H1 (cell line): ENCODE measurements at regions not wholly inside any gene's neighbourhood (a gene's known extent, or its start where the extent isn't known, plus 50 kb on each side); places are given as distances from the start of the nearest gene placed in this dataset.

ENCODE experiments used
- CTCF ChIA-PET: fragments of 300-600 bp; sonication (Branson Sonifier 250); formaldehyde crosslinking; loops from one replicate; lab custom pipeline; 2021; ENCODE audit not compliant: partially characterized antibody; lab: Charles Lee
- POLR2A ChIA-PET: fragments of 300-600 bp; sonication (Branson Sonifier 250); formaldehyde crosslinking; loops from one replicate; lab custom pipeline; 2021; ENCODE audit warnings: inconsistent platforms; ENCODE audit not compliant: partially characterized antibody; lab: Charles Lee
- DNase-seq, 2 experiments: peaks; one replicate each; pipeline versions ENCODE4 v3.0.0 to v3.0.0-alpha.2; 2010 to 2022; ENCODE audit warnings: low spot score in 2 of 2, low read depth in 1 of 2, mixed read lengths in 1 of 2
- FAIRE-seq: peaks from 2 replicates; lab custom pipeline; 2011; peaks lifted over from hg19 to GRCh38; lab: Jason Lieb, UNC
- H2AFZ ChIP-seq: 2 replicates; pipeline ENCODE4 v1.8.1; 2012; ENCODE audit warnings: low read length, inconsistent platforms
- H2AK5ac ChIP-seq: 2 replicates; pipeline ENCODE4 v1.6.1; 2013; ENCODE audit warnings: low read depth, low read length
- H2BK120ac ChIP-seq: replicated peaks from 2 replicates; pipeline ENCODE3; 2013; ENCODE audit warnings: low read depth, low read length, inconsistent platforms
- H2BK12ac ChIP-seq: 2 replicates; pipeline ENCODE4 v1.6.1; 2013; ENCODE audit warnings: low read depth, low read length
- H2BK15ac ChIP-seq: 2 replicates; pipeline ENCODE4 v1.6.1; 2013; ENCODE audit warnings: low read length
- H2BK20ac ChIP-seq: 2 replicates; pipeline ENCODE4 v1.6.1; 2013; ENCODE audit warnings: low read length
- H2BK5ac ChIP-seq: 2 replicates; pipeline ENCODE4 v1.6.1; 2013; ENCODE audit warnings: low read depth, low read length
- H3K14ac ChIP-seq: 2 replicates; pipeline ENCODE4 v1.6.1; 2013; ENCODE audit warnings: inconsistent platforms; ENCODE audit not compliant: insufficient read length
- H3K18ac ChIP-seq: 2 replicates; pipeline ENCODE4 v1.6.1; 2013; ENCODE audit warnings: low read length; ENCODE audit errors: extremely low read depth
- H3K23ac ChIP-seq: 2 replicates; pipeline ENCODE4 v1.6.1; 2013; ENCODE audit warnings: inconsistent platforms; ENCODE audit not compliant: insufficient read length
- H3K23me2 ChIP-seq: 2 replicates; pipeline ENCODE4 v1.6.1; 2013; ENCODE audit warnings: low read depth, low read length
- H3K27ac ChIP-seq: 2 replicates; pipeline ENCODE4 v1.6.1; 2011; ENCODE audit warnings: low read depth, low read length, inconsistent platforms
- H3K27me3 ChIP-seq, 4 experiments: replicated peaks in 1 of 4; 1 replicate in 1 of 4; 2 replicates in 3 of 4; pipeline versions ENCODE4 v1.6.1 to v1.8.1; 2011 to 2013; ENCODE audit warnings: low read length in 3 of 4, mild to moderate bottlenecking in 3 of 4, inconsistent platforms in 2 of 4, mixed read lengths in 2 of 4, moderate library complexity in 1 of 4; ENCODE audit not compliant: control insufficient read depth in 3 of 4, insufficient read depth in 3 of 4; ENCODE audit errors: extremely low read depth in 1 of 4
- H3K36me3 ChIP-seq, 4 experiments: 2 replicates each; pipeline versions ENCODE4 v1.6.1 to v1.8.1; 2011 to 2013; ENCODE audit warnings: mild to moderate bottlenecking in 4 of 4, low read length in 3 of 4, moderate library complexity in 2 of 4, control low read depth in 1 of 4, inconsistent platforms in 1 of 4; ENCODE audit not compliant: insufficient read depth in 4 of 4, control insufficient read depth in 2 of 4
- H3K4ac ChIP-seq: replicated peaks from 2 replicates; pipeline ENCODE3; 2013; ENCODE audit warnings: low read length, low read depth, mixed read lengths, inconsistent platforms; ENCODE audit not compliant: insufficient read length
- H3K4me1 ChIP-seq, 4 experiments: replicated peaks in 1 of 4; 1 replicate in 1 of 4; 2 replicates in 3 of 4; pipeline versions ENCODE4 v1.6.1 to v1.8.1; 2011 to 2013; ENCODE audit warnings: low read length in 3 of 4, inconsistent platforms in 2 of 4, mixed read lengths in 1 of 4; ENCODE audit not compliant: insufficient read depth in 4 of 4, control insufficient read depth in 3 of 4
- H3K4me2 ChIP-seq, 2 experiments: 2 replicates each; pipeline versions ENCODE4 v1.6.1 to v1.8.1; 2011 to 2013; ENCODE audit warnings: low read depth in 2 of 2, low read length in 2 of 2, control low read depth in 1 of 2, inconsistent platforms in 1 of 2, mild to moderate bottlenecking in 1 of 2; ENCODE audit not compliant: insufficient read depth in 1 of 2
- H3K4me3 ChIP-seq, 4 experiments: fragments of 200-600, 300-600 bp in 1 of 4; sonication (generic), shearing (Covaris generic), sonication (Bioruptor Twin) in 1 of 4; 2 replicates each; pipeline versions ENCODE4 v1.5.1 to v1.8.1; 2011 to 2016; ENCODE audit warnings: low read length in 4 of 4, low read depth in 3 of 4, control low read depth in 2 of 4, inconsistent platforms in 2 of 4, mild to moderate bottlenecking in 2 of 4, mixed read lengths in 1 of 4, moderate library complexity in 1 of 4; ENCODE audit not compliant: insufficient read depth in 2 of 4; ENCODE audit errors: extremely low read depth in 1 of 4
- H3K56ac ChIP-seq: replicated peaks from 2 replicates; pipeline ENCODE3; 2013; ENCODE audit warnings: low read depth, mild to moderate bottlenecking, mixed read lengths, low read length, inconsistent platforms; ENCODE audit not compliant: insufficient read length
- H3K79me1 ChIP-seq: 2 replicates; pipeline ENCODE4 v1.6.1; 2013; ENCODE audit warnings: low read depth, low read length, control low read depth
- H3K79me2 ChIP-seq, 2 experiments: 2 replicates each; pipeline versions ENCODE4 v1.6.1 to v1.8.1; 2012 to 2013; ENCODE audit warnings: low read length in 2 of 2, mild to moderate bottlenecking in 2 of 2, inconsistent platforms in 1 of 2; ENCODE audit not compliant: insufficient read depth in 2 of 2, control insufficient read depth in 1 of 2
- H3K9ac ChIP-seq, 4 experiments: replicated peaks in 1 of 4; 1 replicate in 1 of 4; 2 replicates in 3 of 4; pipeline versions ENCODE4 v1.6.1 to v1.8.1; 2011 to 2013; ENCODE audit warnings: low read depth in 3 of 4, low read length in 3 of 4, control low read depth in 2 of 4, mild to moderate bottlenecking in 2 of 4, moderate library complexity in 2 of 4, inconsistent platforms in 1 of 4; ENCODE audit errors: extremely low read depth in 1 of 4
- H3K9me3 ChIP-seq, 2 experiments: 2 replicates each; pipeline versions ENCODE4 v1.6.1 to v1.8.1; 2012 to 2013; ENCODE audit warnings: mild to moderate bottlenecking in 2 of 2, moderate library complexity in 2 of 2, control low read depth in 1 of 2, inconsistent platforms in 1 of 2, low read depth in 1 of 2, low read length in 1 of 2, mixed read lengths in 1 of 2; ENCODE audit not compliant: insufficient read depth in 2 of 2
- H4K20me1 ChIP-seq, 2 experiments: replicated peaks in 1 of 2; 2 replicates each; pipeline versions ENCODE3 to v1.8.1; 2011 to 2013; ENCODE audit warnings: inconsistent platforms in 2 of 2, low read length in 2 of 2, mild to moderate bottlenecking in 1 of 2; ENCODE audit not compliant: insufficient read depth in 2 of 2, control insufficient read depth in 1 of 2
- H4K5ac ChIP-seq: 2 replicates; pipeline ENCODE4 v1.6.1; 2013; ENCODE audit warnings: low read length, low read depth, mixed read lengths, inconsistent platforms; ENCODE audit not compliant: insufficient read length
- H4K8ac ChIP-seq: 2 replicates; pipeline ENCODE4 v1.8.0; 2013; ENCODE audit warnings: mild to moderate bottlenecking, moderate library complexity, low read length, inconsistent platforms; ENCODE audit not compliant: insufficient read depth; ENCODE audit errors: extremely low read depth
- H4K91ac ChIP-seq: replicated peaks from 2 replicates; pipeline ENCODE3; 2013; ENCODE audit warnings: low read length, mixed read lengths, inconsistent platforms; ENCODE audit not compliant: insufficient read length
- CHD2 ChIP-seq: IDR thresholded peaks from 2 replicates; pipeline ENCODE4 v1.6.1; 2012; ENCODE audit warnings: low read length, improper control_type of control experiment
- CTBP2 ChIP-seq: IDR thresholded peaks from 2 replicates; pipeline ENCODE4 v1.7.0; 2011; ENCODE audit warnings: borderline replicate concordance, mild to moderate bottlenecking, moderate library complexity, mixed read lengths, low read length; ENCODE audit not compliant: insufficient read depth, insufficient read length
- EZH2 ChIP-seq: fragments of 200-600 bp; sonication (generic); IDR thresholded peaks from 2 replicates; pipeline ENCODE4 v1.7.1; 2012; ENCODE audit warnings: low read depth, mild to moderate bottlenecking, moderate library complexity, low read length, inconsistent platforms; ENCODE audit not compliant: severe bottlenecking
- GABPA ChIP-seq: IDR thresholded peaks from 2 replicates; pipeline ENCODE4 v1.6.1; 2011; ENCODE audit warnings: mild to moderate bottlenecking, low read length, moderate library complexity, borderline replicate concordance; ENCODE audit not compliant: insufficient read depth
- GTF2F1 ChIP-seq: IDR thresholded peaks from 2 replicates; pipeline ENCODE4 v1.6.1; 2012; ENCODE audit warnings: low read depth, low read length, improper control_type of control experiment, borderline replicate concordance
- HDAC6 ChIP-seq: IDR thresholded peaks from one replicate; pipeline ENCODE4 v1.7.1; 2012; ENCODE audit warnings: low read depth, mild to moderate bottlenecking, inconsistent platforms, low read length, moderate library complexity
- NANOG ChIP-seq: IDR thresholded peaks from 2 replicates; pipeline ENCODE4 v1.6.1; 2011; ENCODE audit warnings: low read length, low read depth, mild to moderate bottlenecking, inconsistent platforms; ENCODE audit not compliant: insufficient read depth, poor library complexity, severe bottlenecking
- RFX5 ChIP-seq: IDR thresholded peaks from 2 replicates; pipeline ENCODE4 v1.6.1; 2011; ENCODE audit warnings: low read depth, low read length, improper control_type of control experiment, borderline replicate concordance
- RXRA ChIP-seq: IDR thresholded peaks from 2 replicates; pipeline ENCODE4 v1.6.1; 2011; ENCODE audit warnings: low read depth, mild to moderate bottlenecking, low read length, moderate library complexity; ENCODE audit not compliant: insufficient read depth
- SAP30 ChIP-seq: fragments of 300-600 bp; sonication (generic); IDR thresholded peaks from 2 replicates; pipeline ENCODE4 v1.7.1; 2012; ENCODE audit warnings: low read length, moderate library complexity, mild to moderate bottlenecking, inconsistent platforms; ENCODE audit not compliant: insufficient read depth, insufficient replicate concordance
- TEAD4 ChIP-seq: IDR thresholded peaks from 2 replicates; pipeline ENCODE4 v1.6.1; 2012; ENCODE audit warnings: low read depth, low read length, inconsistent platforms, mixed read lengths
- ZNF274 ChIP-seq: IDR thresholded peaks from 2 replicates; pipeline ENCODE4 v1.7.0; 2012; ENCODE audit warnings: low read length, borderline replicate concordance; ENCODE audit errors: extremely low read depth
- WGBS, 2 experiments: shearing (Covaris generic) in 1 of 2; methylation state at CpG; one replicate each; pipeline versions ENCODE4 v1.1.6 to v1.1.7; 2013 to 2015; ENCODE audit warnings: low lambda C conversion rate in 2 of 2, mixed read lengths in 2 of 2, inconsistent platforms in 1 of 2, low coverage in 1 of 2, missing lambda C conversion rate in 1 of 2; ENCODE audit not compliant: insufficient replicate concordance in 2 of 2, insufficient coverage in 1 of 2, insufficient read length in 1 of 2; ENCODE audit errors: extremely low coverage in 1 of 2, missing lambda C conversion rate in 1 of 2; 5-methylcytosine and 5-hydroxymethylcytosine counted together
- TF ChIP-seq, protein P1 (sequence below): IDR thresholded peaks from 2 replicates; pipeline ENCODE4 v1.6.1; 2011; ENCODE audit warnings: low read depth, mild to moderate bottlenecking, low read length; ENCODE audit not compliant: insufficient read depth

- Histone ChIP-seq H4K5ac (no peak overlapping the region), H4K20me1 (no peaks in the 10 kb centered on the region), H2AK5ac (no peak overlapping the region), H3K23ac (no peak overlapping the region), H3K14ac (no peak overlapping the region), H3K4ac (no peak overlapping the region), H2BK120ac (no peak overlapping the region), H2AFZ (no peak overlapping the region), H3K9me3 (peaks cover 0 to 25% of the 10 kb centered on the region in 2 experiments; a peak in 2 of 4 replicates), H3K4me3 (no peak overlapping the region), H3K4me2 (no peak overlapping the region), H2BK12ac (no peak overlapping the region), H3K79me2 (no peaks in the 10 kb centered on the region), H2BK20ac (no peak overlapping the region), H3K36me3 (no peaks in the 10 kb centered on the region), H3K27me3 (no peaks in the 10 kb centered on the region), H3K79me1 (no peaks in the 10 kb centered on the region), H2BK5ac (no peak overlapping the region), H3K23me2 (no peaks in the 10 kb centered on the region), H3K27ac (no peak overlapping the region), H4K91ac (no peak overlapping the region), H4K8ac (no peak overlapping the region), H3K4me1 (peaks cover 0 to 4% (median 0%) of the 10 kb centered on the region in 4 experiments; a peak in 2 of 7 replicates), H3K18ac (no peak overlapping the region), H3K56ac (no peak overlapping the region), H3K9ac (no peak overlapping the region), H2BK15ac (no peak overlapping the region)
- 92% methylated on average over 2 of the region's 2 CpGs; no CpG with 5 or more reads in 1 of the 2 experiments for WGBS, 2 experiments
- DNase-seq (no peak), FAIRE-seq (no peak)
- ChIA-PET POLR2A (no interaction called here), CTCF (interaction anchor here (0.6 to 1.1 kb wide), 2 partner anchors 13 to 33 kb away, joined by 3 read pairs; no protein-coding TSS in a partner anchor)
- TF ChIP-seq HDAC6 = no peak
- no peak for TF ChIP-seq GTF2F1
- TF ChIP-seq SAP30 = no peak
- no peak for TF ChIP-seq EZH2
- TF ChIP-seq CTBP2 = no peak
- TF ChIP-seq NANOG = no peak
- TF ChIP-seq TEAD4 = no peak
- TF ChIP-seq CHD2 = no peak
- TF ChIP-seq, protein P1, sequence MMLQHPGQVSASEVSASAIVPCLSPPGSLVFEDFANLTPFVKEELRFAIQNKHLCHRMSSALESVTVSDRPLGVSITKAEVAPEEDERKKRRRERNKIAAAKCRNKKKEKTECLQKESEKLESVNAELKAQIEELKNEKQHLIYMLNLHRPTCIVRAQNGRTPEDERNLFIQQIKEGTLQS = no peak
- TF ChIP-seq RXRA = no peak
- no peak for TF ChIP-seq GABPA
- no peak for TF ChIP-seq ZNF274
- no peak for TF ChIP-seq RFX5
Observed at GRCh38 chr2:8509621-8510020, 172.2 kb upstream of the ID2 start.
